Activated CD8-positive, alpha-beta T cell treated with anti-CD3 and anti-CD28 coated beads, Interleukin-2, amount 10 ng/mL, durations not matched to agents 7 days and 5 days (primary cell): ENCODE measurements at regions not wholly inside any gene's neighbourhood (a gene's known extent, or its start where the extent isn't known, plus 50 kb on each side); places are given as distances from the start of the nearest gene placed in this dataset.

Experiments used
- ATAC-seq: fragments of 150-1000 bp; cut with Tn5 transposase; one replicate; pipeline ENCODE4 v1.10.0; 2021; ENCODE audit warnings: moderate library complexity
- CTCF ChIA-PET: fragments of 350-600 bp; sonication (Branson Sonifier 250); formaldehyde crosslinking; loops from one replicate; lab custom pipeline; 2021; ENCODE audit warnings: antibody characterized with exemption; lab: Charles Lee
- POLR2A ChIA-PET: fragments of 350-600 bp; sonication (Branson Sonifier 250); formaldehyde crosslinking; loops from one replicate; lab custom pipeline; 2021; ENCODE audit warnings: antibody characterized with exemption; lab: Charles Lee
- DNase-seq: peaks from one replicate; pipeline ENCODE4 v3.0.0-alpha.2; 2020
- H3K27ac Mint-ChIP-seq: one replicate; pipeline ENCODE4 v1.8.0; 2021; ENCODE audit warnings: mild to moderate bottlenecking, mixed read lengths
- H3K27me3 Mint-ChIP-seq: one replicate; pipeline ENCODE4 v1.8.0; 2021; ENCODE audit warnings: low read depth, mixed read lengths
- H3K36me3 Mint-ChIP-seq: one replicate; pipeline ENCODE4 v1.8.0; 2021; ENCODE audit warnings: low read depth, mixed read lengths
- H3K4me1 Mint-ChIP-seq: one replicate; pipeline ENCODE4 v1.8.0; 2021; ENCODE audit warnings: low read depth, mixed read lengths
- H3K4me3 Mint-ChIP-seq: one replicate; pipeline ENCODE4 v1.8.0; 2021; ENCODE audit warnings: mild to moderate bottlenecking, mixed read lengths
- H3K9me3 Mint-ChIP-seq: one replicate; pipeline ENCODE4 v1.8.0; 2022; ENCODE audit warnings: mixed read lengths; ENCODE audit not compliant: insufficient read depth

- DNase-seq = no peak
- peaks cover 14% of the 10 kb centered on the region for H3K9me3 Mint-ChIP-seq
- H3K36me3 Mint-ChIP-seq = no peaks in the 10 kb centered on the region
- no peak overlapping the region for H3K27ac Mint-ChIP-seq
- ChIA-PET CTCF (no interaction called here), POLR2A (no interaction called here)
- no peak overlapping the region for H3K4me3 Mint-ChIP-seq
- ATAC-seq = no peak
- no peaks in the 10 kb centered on the region for H3K27me3 Mint-ChIP-seq
- H3K4me1 Mint-ChIP-seq = no peaks in the 10 kb centered on the region
Observed at GRCh38 chr16:35174016-35174415, 1714.6 kb downstream of the TP53TG3F start.

- CTCF ChIA-PET = no interaction called here
- Mint-ChIP-seq H3K27ac (no peak overlapping the region), H3K9me3 (peaks cover 16% of the 10 kb centered on the region), H3K36me3 (no peaks in the 10 kb centered on the region), H3K4me1 (no peaks in the 10 kb centered on the region), H3K27me3 (no peaks in the 10 kb centered on the region), H3K4me3 (no peak overlapping the region)
- POLR2A ChIA-PET = no interaction called here
- DNase-seq (no peak), ATAC-seq (no peak)
Observed at GRCh38 chr16:35176449-35176848, 1717.0 kb downstream of the TP53TG3F start.

- ATAC-seq = no peak
- no peaks in the 10 kb centered on the region for H3K4me1 Mint-ChIP-seq
- H3K4me3 Mint-ChIP-seq = no peak overlapping the region
- ChIA-PET POLR2A (no interaction called here), CTCF (no interaction called here)
- DNase-seq = no peak
- no peak overlapping the region for H3K27ac Mint-ChIP-seq
- no peaks in the 10 kb centered on the region for H3K27me3 Mint-ChIP-seq
- H3K36me3 Mint-ChIP-seq = no peaks in the 10 kb centered on the region
- peaks cover 18% of the 10 kb centered on the region for H3K9me3 Mint-ChIP-seq
Observed at GRCh38 chr16:35177851-35178250, 1718.4 kb downstream of the TP53TG3F start.

GRCh38 chr16:35180970-35181369 is 1721.6 kb downstream of the TP53TG3F start:
- Mint-ChIP-seq H3K4me3 (no peak overlapping the region), H3K4me1 (no peaks in the 10 kb centered on the region), H3K9me3 (peaks cover 30% of the 10 kb centered on the region), H3K27me3 (no peaks in the 10 kb centered on the region), H3K27ac (no peak overlapping the region), H3K36me3 (no peaks in the 10 kb centered on the region)
- ChIA-PET POLR2A (no interaction called here), CTCF (no interaction called here)
- DNase-seq (no peak), ATAC-seq (no peak)

- Mint-ChIP-seq H3K4me1 (no peaks in the 10 kb centered on the region), H3K27ac (no peak overlapping the region), H3K4me3 (no peak overlapping the region), H3K27me3 (no peaks in the 10 kb centered on the region), H3K9me3 (peaks cover 30% of the 10 kb centered on the region), H3K36me3 (no peaks in the 10 kb centered on the region)
- CTCF ChIA-PET = no interaction called here
- ATAC-seq (no peak), DNase-seq (no peak)
- POLR2A ChIA-PET = no interaction called here
Observed at GRCh38 chr16:35181422-35182030, 1722.1 kb downstream of the TP53TG3F start.

- H3K27ac Mint-ChIP-seq = no peak overlapping the region
- ATAC-seq = no peak
- ChIA-PET CTCF (no interaction called here), POLR2A (no interaction called here)
- H3K27me3 Mint-ChIP-seq = no peaks in the 10 kb centered on the region
- H3K4me3 Mint-ChIP-seq = no peak overlapping the region
- no peak for DNase-seq
- peaks cover 30% of the 10 kb centered on the region for H3K9me3 Mint-ChIP-seq
- no peaks in the 10 kb centered on the region for H3K4me1 Mint-ChIP-seq
- H3K36me3 Mint-ChIP-seq = no peaks in the 10 kb centered on the region
Observed at GRCh38 chr16:35182043-35182677, 1722.7 kb downstream of the TP53TG3F start.

- Mint-ChIP-seq H3K9me3 (peaks cover 30% of the 10 kb centered on the region), H3K4me3 (no peak overlapping the region), H3K36me3 (no peaks in the 10 kb centered on the region), H3K4me1 (no peaks in the 10 kb centered on the region), H3K27ac (no peak overlapping the region), H3K27me3 (no peaks in the 10 kb centered on the region)
- ATAC-seq (no peak), DNase-seq (no peak)
- ChIA-PET POLR2A (no interaction called here), CTCF (no interaction called here)
Observed at GRCh38 chr16:35182943-35183550, 1723.6 kb downstream of the TP53TG3F start.

GRCh38 chr16:35184356-35184870 is 1725.0 kb downstream of the TP53TG3F start:
- Mint-ChIP-seq H3K27ac (no peak overlapping the region), H3K36me3 (no peaks in the 10 kb centered on the region), H3K9me3 (peaks cover 27% of the 10 kb centered on the region), H3K4me1 (no peaks in the 10 kb centered on the region), H3K4me3 (no peak overlapping the region), H3K27me3 (no peaks in the 10 kb centered on the region)
- ChIA-PET POLR2A (no interaction called here), CTCF (no interaction called here)
- DNase-seq (no peak), ATAC-seq (no peak)

- ChIA-PET CTCF (no interaction called here), POLR2A (no interaction called here)
- Mint-ChIP-seq H3K27ac (no peak overlapping the region), H3K36me3 (no peaks in the 10 kb centered on the region), H3K9me3 (peaks cover 21% of the 10 kb centered on the region), H3K27me3 (no peaks in the 10 kb centered on the region), H3K4me3 (no peak overlapping the region), H3K4me1 (no peaks in the 10 kb centered on the region)
- DNase-seq (no peak), ATAC-seq (no peak)
Observed at GRCh38 chr16:35185366-35186044, 1726.1 kb downstream of the TP53TG3F start.

- ChIA-PET POLR2A (no interaction called here), CTCF (no interaction called here)
- DNase-seq (no peak), ATAC-seq (no peak)
- no peak overlapping the region for H3K27ac Mint-ChIP-seq
- H3K9me3 Mint-ChIP-seq = peaks cover 21% of the 10 kb centered on the region
- H3K4me1 Mint-ChIP-seq = no peaks in the 10 kb centered on the region
- no peak overlapping the region for H3K4me3 Mint-ChIP-seq
- no peaks in the 10 kb centered on the region for H3K36me3 Mint-ChIP-seq
- H3K27me3 Mint-ChIP-seq = no peaks in the 10 kb centered on the region
Observed at GRCh38 chr16:35186045-35186759, 1726.8 kb downstream of the TP53TG3F start.

GRCh38 chr16:35187665-35188225 is 1728.3 kb downstream of the TP53TG3F start:
- CTCF ChIA-PET = no interaction called here
- POLR2A ChIA-PET = no interaction called here
- no peak for ATAC-seq
- no peak overlapping the region for H3K27ac Mint-ChIP-seq
- no peak overlapping the region for H3K4me3 Mint-ChIP-seq
- peaks cover 17% of the 10 kb centered on the region for H3K9me3 Mint-ChIP-seq
- H3K4me1 Mint-ChIP-seq = no peaks in the 10 kb centered on the region
- no peaks in the 10 kb centered on the region for H3K36me3 Mint-ChIP-seq
- no peaks in the 10 kb centered on the region for H3K27me3 Mint-ChIP-seq
- DNase-seq = no peak
